ENCODE measurements at regions not wholly inside any gene's neighbourhood (a gene's known extent, or its start where the extent isn't known, plus 50 kb on each side); places are given as distances from the start of the nearest gene placed in this dataset.
A peak's percentile ranks its signal among the peaks of the same experiment; 100 is the strongest.

GRCh38 chr7:84638339-84638697 lies 443.7 kb upstream of the SEMA3A start:
- Mint-ChIP-seq H3K36me3 (ENCODE audit: insufficient read depth, unreplicated experiment) (no peaks in the 10 kb centered on the region), H3K9me3 (ENCODE audit: unreplicated experiment) (peaks cover 6% of the 10 kb centered on the region), H3K4me1 (ENCODE audit: low read depth, unreplicated experiment) (peaks cover 12% of the 10 kb centered on the region), H3K27ac (ENCODE audit: unreplicated experiment) (no peak overlapping the region), H3K27me3 (ENCODE audit: insufficient read depth, unreplicated experiment) (no peaks in the 10 kb centered on the region), H3K4me3 (ENCODE audit: unreplicated experiment) (no peak overlapping the region)
- no TSS peak for BruUV-seq (replicated peaks)
- H3K36me3 ChIP-seq (ENCODE audit: control insufficient read depth, insufficient read depth, low read length): no peaks in the 10 kb centered on the region
- peaks cover 6% of the 10 kb centered on the region; the same call in 1 of the 2 replicates for H3K9me3 ChIP-seq
- H3K27me3 ChIP-seq (replicated peaks; ENCODE audit: control insufficient read depth, insufficient read depth, low read length): no peaks in the 10 kb centered on the region
- intact Hi-C loops (cut with micrococcal nuclease; ENCODE audit: unreplicated experiment): loop anchor here (1.0 kb wide), 1 partner anchor 26 kb away; no protein-coding TSS in a partner anchor
- peaks cover 17% of the 10 kb centered on the region for H3K4me1 ChIP-seq
- no peak overlapping the region for H3K4me3 ChIP-seq (ENCODE audit: low read depth, low read length)
- TF ChIP-seq CTCF (IDR thresholded peaks at IDR 0.05; ENCODE audit: insufficient read depth in 1 of 2, low read depth in 1 of 2, low read length in 1 of 2, severe bottlenecking in 1 of 2, unreplicated experiment in 1 of 2): no peak
- DNase-seq: no peak
- ChIA-PET CTCF (no interaction called here), POLR2A (no interaction called here)

DNA sequence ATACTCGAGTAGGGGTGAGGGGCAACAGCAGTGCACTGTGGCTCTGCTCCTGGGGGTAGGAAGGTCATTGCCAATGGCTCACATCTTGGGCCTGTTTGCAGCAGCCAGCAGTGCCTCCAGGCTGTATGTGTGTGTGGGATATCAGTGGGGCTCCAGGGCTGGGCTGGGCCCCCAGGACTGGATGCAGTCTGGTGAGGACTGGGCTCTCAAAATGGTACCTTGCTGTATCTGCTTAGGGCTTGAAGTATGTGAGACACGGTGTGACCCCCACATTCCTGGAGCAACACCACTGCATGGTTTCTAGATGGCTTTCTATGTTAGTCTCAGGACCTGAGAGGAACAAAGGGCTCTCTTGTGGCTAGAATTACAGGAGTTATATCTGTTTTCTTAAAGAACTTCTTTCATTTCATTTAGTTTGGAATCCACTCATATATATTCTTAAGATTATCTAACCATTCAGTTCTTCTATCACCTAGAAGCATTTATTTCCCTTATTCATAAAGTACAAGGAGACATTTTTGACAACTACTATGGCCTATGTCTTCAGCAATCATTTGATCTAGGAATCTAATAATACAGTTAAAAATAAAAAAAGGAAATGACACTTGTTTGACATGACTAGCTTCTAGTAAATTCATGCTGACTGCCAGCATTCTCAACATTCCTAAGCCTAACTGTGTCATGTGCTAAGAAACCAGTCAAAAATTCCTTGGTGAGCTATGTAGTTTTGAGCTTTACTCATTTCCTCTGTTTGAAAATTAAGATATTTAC lies 443.2 kb upstream of the SEMA3A start:
- no peaks in the 10 kb centered on the region for H3K36me3 Mint-ChIP-seq (ENCODE audit: insufficient read depth, unreplicated experiment)
- H3K4me3 ChIP-seq (ENCODE audit: low read depth, low read length): no peak overlapping the region
- peak overlapping the region; percentile 63 for H3K27ac Mint-ChIP-seq (ENCODE audit: unreplicated experiment)
- ChIA-PET POLR2A (no interaction called here), CTCF (no interaction called here)
- DNase-seq: peak in 1 of 2 experiments; percentile 10
- H3K4me1 Mint-ChIP-seq (ENCODE audit: low read depth, unreplicated experiment): peaks cover 12% of the 10 kb centered on the region
- TF ChIP-seq CTCF (IDR thresholded peaks at IDR 0.05; ENCODE audit: insufficient read depth in 1 of 2, low read depth in 1 of 2, low read length in 1 of 2, severe bottlenecking in 1 of 2, unreplicated experiment in 1 of 2): no peak
- H3K36me3 ChIP-seq (ENCODE audit: control insufficient read depth, insufficient read depth, low read length): no peaks in the 10 kb centered on the region
- H3K27me3 ChIP-seq (replicated peaks; ENCODE audit: control insufficient read depth, insufficient read depth, low read length): no peaks in the 10 kb centered on the region
- peaks cover 11% of the 10 kb centered on the region for H3K9me3 Mint-ChIP-seq (ENCODE audit: unreplicated experiment)
- peaks cover 6% of the 10 kb centered on the region; the same call in 1 of the 2 replicates for H3K9me3 ChIP-seq
- H3K4me3 Mint-ChIP-seq (ENCODE audit: unreplicated experiment): no peak overlapping the region
- peaks cover 17% of the 10 kb centered on the region for H3K4me1 ChIP-seq
- BruUV-seq (replicated peaks): no TSS peak
- intact Hi-C loops (cut with micrococcal nuclease; ENCODE audit: unreplicated experiment): loop anchor here (1.0 kb wide), 1 partner anchor 27 kb away; no protein-coding TSS in a partner anchor
- H3K27me3 Mint-ChIP-seq (ENCODE audit: insufficient read depth, unreplicated experiment): no peaks in the 10 kb centered on the region

DNA sequence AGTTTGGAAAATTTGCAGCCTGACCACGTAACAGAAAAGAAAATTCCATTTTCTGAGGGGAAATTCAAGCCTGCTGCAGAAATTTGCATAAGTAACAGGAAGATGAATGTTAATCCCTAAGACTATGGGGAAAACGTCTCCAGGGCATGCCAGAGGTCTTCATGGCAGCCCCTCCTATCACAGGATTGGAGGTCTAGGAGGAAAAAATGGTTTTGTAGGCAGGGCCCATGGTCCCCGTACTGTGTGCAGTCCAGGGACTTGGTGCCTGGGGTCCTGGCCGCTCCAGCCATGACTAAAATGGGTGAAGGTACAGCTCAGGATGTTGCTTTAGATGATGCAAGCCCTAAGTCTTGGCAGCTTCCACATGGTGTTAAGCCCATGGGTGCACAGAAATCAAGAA lies 437.3 kb upstream of the SEMA3A start:
- POLR2A ChIA-PET: no interaction called here

More for the DNA sequence above, 437.3 kb upstream of the SEMA3A start:
- no TSS peak for BruUV-seq (replicated peaks)
- H3K27ac Mint-ChIP-seq (ENCODE audit: unreplicated experiment): no peak overlapping the region
- Histone ChIP-seq H3K4me1 (no peaks in the 10 kb centered on the region), H3K9me3 (peaks cover 13% of the 10 kb centered on the region; the same call in 1 of the 2 replicates), H3K4me3 (ENCODE audit: low read depth, low read length) (no peak overlapping the region), H3K27me3 (replicated peaks; ENCODE audit: control insufficient read depth, insufficient read depth, low read length) (no peaks in the 10 kb centered on the region), H3K36me3 (ENCODE audit: control insufficient read depth, insufficient read depth, low read length) (no peaks in the 10 kb centered on the region)
- no peaks in the 10 kb centered on the region for H3K4me1 Mint-ChIP-seq (ENCODE audit: low read depth, unreplicated experiment)
- CTCF ChIA-PET: no interaction called here
- no peaks in the 10 kb centered on the region for H3K27me3 Mint-ChIP-seq (ENCODE audit: insufficient read depth, unreplicated experiment)
- no peaks in the 10 kb centered on the region for H3K36me3 Mint-ChIP-seq (ENCODE audit: insufficient read depth, unreplicated experiment)
- DNase-seq: no peak
- TF ChIP-seq CTCF (IDR thresholded peaks at IDR 0.05; ENCODE audit: insufficient read depth in 1 of 2, low read depth in 1 of 2, low read length in 1 of 2, severe bottlenecking in 1 of 2, unreplicated experiment in 1 of 2): no peak
- intact Hi-C loops (cut with micrococcal nuclease; ENCODE audit: unreplicated experiment): no loop called here
- H3K9me3 Mint-ChIP-seq (ENCODE audit: unreplicated experiment): peaks cover 27% of the 10 kb centered on the region
- no peak overlapping the region for H3K4me3 Mint-ChIP-seq (ENCODE audit: unreplicated experiment)

Data from Caco-2 (cell line).